ENCODE measurements at regions not wholly inside any gene's neighbourhood (a gene's known extent, or its start where the extent isn't known, plus 50 kb on each side); places are given as distances from the start of the nearest gene placed in this dataset.

DNA sequence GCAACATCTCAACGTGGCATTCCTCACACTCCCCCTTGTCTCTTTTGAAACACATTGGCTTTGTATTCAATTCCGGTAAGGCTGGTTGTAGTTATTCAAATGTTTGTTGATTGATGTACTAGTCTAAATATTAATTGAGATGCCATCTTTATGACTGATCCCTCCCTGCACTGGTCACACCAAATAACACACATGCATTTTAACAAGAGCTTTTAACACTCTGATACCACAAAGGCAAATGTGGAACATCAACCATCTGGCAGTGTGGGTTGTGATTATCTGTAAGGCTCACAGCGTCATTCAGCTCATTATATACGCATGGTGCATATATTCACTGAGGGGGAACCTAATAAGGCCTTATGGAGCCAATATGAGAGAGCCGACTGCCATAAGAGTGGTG is 305.0 kb downstream of the TENT4A start:
- Mint-ChIP-seq H3K27ac (no peak overlapping the region), H3K4me3 (no peak overlapping the region), H3K27me3 (peaks cover 3% of the 10 kb centered on the region), H3K9me3 (peaks cover 27% of the 10 kb centered on the region), H3K4me1 (ENCODE audit: low read depth) (no peaks in the 10 kb centered on the region), H3K36me3 (ENCODE audit: low read depth) (no peaks in the 10 kb centered on the region)
- DNase-seq, result no peak

DNA sequence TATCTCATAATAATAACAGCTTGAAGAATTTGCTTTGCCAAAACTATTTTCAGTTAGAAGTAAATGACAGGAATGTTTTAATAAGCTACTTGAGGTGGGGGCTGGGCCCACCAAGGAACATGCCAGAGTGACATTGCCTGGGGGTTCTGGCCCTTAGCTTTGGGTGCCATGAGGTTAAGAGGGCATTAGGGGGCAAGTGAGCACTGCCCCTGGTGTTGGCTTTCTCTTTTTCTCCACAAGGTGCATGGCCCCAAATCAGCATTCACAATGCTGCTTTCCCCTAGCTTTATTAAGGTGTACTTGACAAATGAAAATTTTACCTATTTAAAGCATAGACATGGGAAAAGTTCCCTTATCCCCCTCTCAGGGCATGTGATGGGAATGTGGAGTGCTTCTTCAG is 305.4 kb downstream of the TENT4A start:
- no peak for DNase-seq
- Mint-ChIP-seq H3K27ac (no peak overlapping the region), H3K4me3 (no peak overlapping the region), H3K9me3 (peaks cover 29% of the 10 kb centered on the region), H3K27me3 (peaks cover 3% of the 10 kb centered on the region), H3K4me1 (ENCODE audit: low read depth) (no peaks in the 10 kb centered on the region), H3K36me3 (ENCODE audit: low read depth) (no peaks in the 10 kb centered on the region)

- H3K4me3 Mint-ChIP-seq, result no peak overlapping the region
- no peaks in the 10 kb centered on the region for H3K27me3 Mint-ChIP-seq
- no peak for DNase-seq
- peaks cover 3% of the 10 kb centered on the region for H3K9me3 Mint-ChIP-seq
- no peaks in the 10 kb centered on the region for H3K36me3 Mint-ChIP-seq (ENCODE audit: low read depth)
- no peaks in the 10 kb centered on the region for H3K4me1 Mint-ChIP-seq (ENCODE audit: low read depth)
- H3K27ac Mint-ChIP-seq, result no peak overlapping the region
Observed at GRCh38 chr5:7036192-7036835, 323.1 kb downstream of the TENT4A start.

GRCh38 chr5:7039074-7039473 is 325.8 kb downstream of the TENT4A start:
- Mint-ChIP-seq H3K27ac (no peak overlapping the region), H3K4me3 (no peak overlapping the region), H3K36me3 (ENCODE audit: low read depth) (no peaks in the 10 kb centered on the region), H3K9me3 (no peaks in the 10 kb centered on the region), H3K27me3 (no peaks in the 10 kb centered on the region), H3K4me1 (ENCODE audit: low read depth) (no peaks in the 10 kb centered on the region)
- DNase-seq, result no peak

GRCh38 chr5:7040111-7040510 is 326.9 kb downstream of the TENT4A start:
- no peaks in the 10 kb centered on the region for H3K4me1 Mint-ChIP-seq (ENCODE audit: low read depth)
- H3K4me3 Mint-ChIP-seq, result no peak overlapping the region
- no peak overlapping the region for H3K27ac Mint-ChIP-seq
- H3K9me3 Mint-ChIP-seq, result no peaks in the 10 kb centered on the region
- no peaks in the 10 kb centered on the region for H3K36me3 Mint-ChIP-seq (ENCODE audit: low read depth)
- H3K27me3 Mint-ChIP-seq, result no peaks in the 10 kb centered on the region
- DNase-seq, result no peak

DNA sequence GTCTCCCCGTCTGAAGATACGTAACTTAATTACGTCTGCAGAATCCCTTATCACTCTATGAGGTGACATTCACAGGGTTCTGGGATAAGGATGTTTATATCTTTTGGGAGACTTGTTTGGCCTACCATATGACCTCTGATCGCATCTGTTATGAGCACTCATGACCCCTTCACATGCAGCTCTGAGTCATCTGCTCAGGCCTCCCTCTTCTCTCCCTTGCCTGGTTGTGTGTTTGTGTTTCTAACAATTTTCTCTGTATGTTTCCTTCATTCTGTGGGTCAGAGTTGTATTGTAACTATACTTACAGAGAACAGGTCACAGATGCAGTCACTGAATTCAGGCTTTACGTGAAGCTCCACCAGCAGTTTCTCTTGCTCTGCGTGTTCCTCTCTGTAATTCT is 330.6 kb downstream of the TENT4A start:
- no peaks in the 10 kb centered on the region for H3K4me1 Mint-ChIP-seq (ENCODE audit: low read depth)
- no peaks in the 10 kb centered on the region for H3K27me3 Mint-ChIP-seq
- no peaks in the 10 kb centered on the region for H3K36me3 Mint-ChIP-seq (ENCODE audit: low read depth)
- no peaks in the 10 kb centered on the region for H3K9me3 Mint-ChIP-seq
- H3K27ac Mint-ChIP-seq, result no peak overlapping the region
- H3K4me3 Mint-ChIP-seq, result no peak overlapping the region
- DNase-seq, result no peak

GRCh38 chr5:7047511-7048261 is 334.5 kb downstream of the TENT4A start:
- Mint-ChIP-seq H3K36me3 (ENCODE audit: low read depth) (no peaks in the 10 kb centered on the region), H3K27ac (no peak overlapping the region)
- no peak for DNase-seq

GRCh38 chr5:7050986-7051385 is 337.8 kb downstream of the TENT4A start:
- no peak overlapping the region for H3K27ac Mint-ChIP-seq
- H3K4me3 Mint-ChIP-seq, result no peak overlapping the region
- no peaks in the 10 kb centered on the region for H3K27me3 Mint-ChIP-seq
- no peak for DNase-seq
- H3K4me1 Mint-ChIP-seq (ENCODE audit: low read depth), result no peaks in the 10 kb centered on the region
- no peaks in the 10 kb centered on the region for H3K36me3 Mint-ChIP-seq (ENCODE audit: low read depth)
- no peaks in the 10 kb centered on the region for H3K9me3 Mint-ChIP-seq

More at GRCh38 chr5:7047511-7048261, 334.5 kb downstream of the TENT4A start:
- Mint-ChIP-seq H3K4me1 (ENCODE audit: low read depth) (no peaks in the 10 kb centered on the region), H3K4me3 (no peak overlapping the region), H3K27me3 (no peaks in the 10 kb centered on the region), H3K9me3 (no peaks in the 10 kb centered on the region)

DNA sequence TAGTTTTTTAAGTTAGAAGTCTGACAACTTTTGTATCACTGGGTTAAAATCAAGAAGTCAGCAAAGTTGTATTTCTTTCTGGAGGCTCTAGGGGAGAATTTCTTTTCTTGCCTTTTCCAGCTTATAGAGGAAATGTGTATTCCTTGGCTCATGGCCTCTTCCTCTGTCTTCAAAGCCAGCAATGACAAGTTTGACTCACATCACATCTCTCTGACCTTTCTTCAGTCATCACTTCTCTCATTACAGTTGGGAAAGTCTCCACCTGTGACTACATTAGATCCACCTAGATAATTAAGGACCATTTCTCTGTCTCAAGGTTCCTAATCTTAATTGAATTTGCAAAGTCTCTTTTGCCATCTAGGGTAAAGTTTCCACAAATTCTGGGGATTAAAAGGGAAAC is 339.9 kb downstream of the TENT4A start:
- Mint-ChIP-seq H3K27me3 (no peaks in the 10 kb centered on the region), H3K4me1 (ENCODE audit: low read depth) (no peaks in the 10 kb centered on the region), H3K36me3 (ENCODE audit: low read depth) (no peaks in the 10 kb centered on the region), H3K27ac (no peak overlapping the region), H3K9me3 (no peaks in the 10 kb centered on the region), H3K4me3 (no peak overlapping the region)
- no peak for DNase-seq

DNA sequence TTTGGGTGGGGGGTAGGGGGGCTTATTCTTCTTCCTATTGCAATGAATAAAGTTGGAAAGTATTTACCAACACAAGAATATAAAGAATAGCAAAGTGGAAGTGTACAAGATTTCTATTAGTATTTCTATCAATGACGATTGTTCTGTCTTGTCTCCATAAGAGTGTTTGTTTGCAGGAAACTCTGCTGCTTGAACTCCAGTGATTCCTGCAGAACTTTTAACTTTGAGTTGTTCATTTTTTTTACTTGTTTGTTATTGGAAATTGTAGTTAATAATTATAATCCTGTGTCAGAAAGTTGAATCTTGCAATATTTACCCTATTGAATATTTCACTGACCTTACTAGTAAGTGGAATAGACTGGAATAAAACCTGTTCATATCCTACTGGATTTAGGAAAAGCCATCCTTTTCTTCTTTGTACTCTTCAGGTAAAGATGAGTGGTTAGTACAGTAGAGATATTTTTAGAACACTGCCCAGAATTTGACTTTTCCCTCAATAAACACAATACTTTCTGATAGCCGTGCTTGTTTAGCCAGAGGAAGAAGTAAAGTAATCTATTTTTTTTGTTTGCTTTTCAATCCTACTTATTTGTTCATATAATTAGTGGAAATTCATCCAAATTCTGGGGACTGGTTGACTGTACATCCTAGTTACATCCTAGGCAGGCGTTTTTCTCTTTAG is 340.4 kb downstream of the TENT4A start:
- no peak for DNase-seq
- no peaks in the 10 kb centered on the region for H3K9me3 Mint-ChIP-seq
- H3K27me3 Mint-ChIP-seq, result no peaks in the 10 kb centered on the region

GRCh38 chr5:7066471-7067235 is 329.3 kb upstream of the ADCY2 start:
- no peaks in the 10 kb centered on the region for H3K36me3 Mint-ChIP-seq (ENCODE audit: low read depth)
- no peak overlapping the region for H3K4me3 Mint-ChIP-seq
- no peaks in the 10 kb centered on the region for H3K27me3 Mint-ChIP-seq
- no peak for DNase-seq
- no peaks in the 10 kb centered on the region for H3K9me3 Mint-ChIP-seq
- H3K27ac Mint-ChIP-seq, result no peak overlapping the region
- H3K4me1 Mint-ChIP-seq (ENCODE audit: low read depth), result no peaks in the 10 kb centered on the region

More for the DNA sequence above, 340.4 kb downstream of the TENT4A start:
- no peak overlapping the region for H3K4me3 Mint-ChIP-seq
- H3K27ac Mint-ChIP-seq, result no peak overlapping the region
- H3K4me1 Mint-ChIP-seq (ENCODE audit: low read depth), result no peaks in the 10 kb centered on the region
- no peaks in the 10 kb centered on the region for H3K36me3 Mint-ChIP-seq (ENCODE audit: low read depth)

GRCh38 chr5:7068156-7068555 is 327.8 kb upstream of the ADCY2 start:
- H3K9me3 Mint-ChIP-seq, result no peaks in the 10 kb centered on the region
- no peaks in the 10 kb centered on the region for H3K4me1 Mint-ChIP-seq (ENCODE audit: low read depth)
- H3K27me3 Mint-ChIP-seq, result no peaks in the 10 kb centered on the region
- no peak overlapping the region for H3K4me3 Mint-ChIP-seq
- no peaks in the 10 kb centered on the region for H3K36me3 Mint-ChIP-seq (ENCODE audit: low read depth)
- DNase-seq, result no peak
- no peak overlapping the region for H3K27ac Mint-ChIP-seq

DNA sequence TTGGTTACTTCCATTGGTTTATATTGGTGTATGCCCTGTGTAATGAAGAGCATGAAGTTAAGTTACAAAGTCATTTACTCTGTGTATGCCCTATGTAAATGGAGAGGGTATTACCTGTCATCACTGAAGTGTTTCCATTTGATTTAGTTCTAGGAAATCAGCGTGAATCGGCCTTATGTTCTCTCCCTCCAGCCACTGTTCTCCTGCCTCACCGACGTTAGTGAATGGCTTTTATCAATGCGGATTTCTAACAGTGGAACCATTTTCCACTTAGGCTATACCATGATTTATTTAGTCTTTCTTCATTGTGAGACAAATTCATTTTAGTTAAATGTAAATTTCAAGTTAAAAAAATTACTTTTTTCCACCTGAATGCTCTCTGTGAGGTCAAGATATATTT is 327.0 kb upstream of the ADCY2 start:
- no peaks in the 10 kb centered on the region for H3K4me1 Mint-ChIP-seq (ENCODE audit: low read depth)
- no peaks in the 10 kb centered on the region for H3K9me3 Mint-ChIP-seq
- no peaks in the 10 kb centered on the region for H3K27me3 Mint-ChIP-seq
- DNase-seq, result no peak
- no peak overlapping the region for H3K4me3 Mint-ChIP-seq
- no peaks in the 10 kb centered on the region for H3K36me3 Mint-ChIP-seq (ENCODE audit: low read depth)
- no peak overlapping the region for H3K27ac Mint-ChIP-seq

DNA sequence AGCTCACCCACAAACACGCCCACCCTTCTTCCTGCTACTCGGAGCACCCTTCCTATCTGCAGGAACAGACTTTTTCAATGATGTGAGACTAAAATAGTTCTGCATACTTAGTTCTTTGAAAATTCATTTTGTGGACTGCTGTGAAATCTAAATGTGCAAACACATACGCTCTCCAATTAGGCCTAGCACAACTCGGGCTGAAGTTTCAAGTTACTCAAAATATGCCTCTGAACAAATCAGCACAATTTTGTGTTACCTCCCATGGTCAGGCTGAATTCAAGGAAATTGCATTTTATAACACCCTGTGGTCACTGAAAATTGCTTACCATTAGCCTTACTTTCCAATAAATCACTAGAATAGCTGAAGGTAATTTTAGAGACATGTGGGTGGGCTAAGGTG is 323.8 kb upstream of the ADCY2 start:
- no peak for DNase-seq
- Mint-ChIP-seq H3K4me1 (ENCODE audit: low read depth) (no peaks in the 10 kb centered on the region), H3K4me3 (no peak overlapping the region), H3K36me3 (ENCODE audit: low read depth) (no peaks in the 10 kb centered on the region), H3K9me3 (no peaks in the 10 kb centered on the region), H3K27ac (no peak overlapping the region), H3K27me3 (no peaks in the 10 kb centered on the region)

Data from activated T-cell treated with anti-CD3 and anti-CD28 coated beads, Interleukin-2, amount 50 U/mL, for 24 hours (primary cell).